ENCODE measurements at regions not wholly inside any gene's neighbourhood (a gene's known extent, or its start where the extent isn't known, plus 50 kb on each side); places are given as distances from the start of the nearest gene placed in this dataset.

- no peaks in the 10 kb centered on the region for H3K27me3 Mint-ChIP-seq (ENCODE audit: unreplicated experiment)
- TF ChIP-seq CTCF (IDR thresholded peaks at IDR 0.05; ENCODE audit: partially characterized antibody, unreplicated experiment), result no peak
- H3K4me1 Mint-ChIP-seq (ENCODE audit: low read depth, unreplicated experiment), result peaks cover 2% of the 10 kb centered on the region
- H3K36me3 Mint-ChIP-seq (ENCODE audit: unreplicated experiment), result peaks cover 4% of the 10 kb centered on the region
- H3K4me3 Mint-ChIP-seq (ENCODE audit: unreplicated experiment), result no peak overlapping the region
- H3K27ac Mint-ChIP-seq (ENCODE audit: unreplicated experiment), result no peak overlapping the region
- DNase-seq, result no peak
- H3K9me3 Mint-ChIP-seq (ENCODE audit: unreplicated experiment), result peaks cover 3% of the 10 kb centered on the region
These were observed 236.7 kb upstream of the ASIC2 start for GRCh38 chr17:33529816-33530215.

DNA sequence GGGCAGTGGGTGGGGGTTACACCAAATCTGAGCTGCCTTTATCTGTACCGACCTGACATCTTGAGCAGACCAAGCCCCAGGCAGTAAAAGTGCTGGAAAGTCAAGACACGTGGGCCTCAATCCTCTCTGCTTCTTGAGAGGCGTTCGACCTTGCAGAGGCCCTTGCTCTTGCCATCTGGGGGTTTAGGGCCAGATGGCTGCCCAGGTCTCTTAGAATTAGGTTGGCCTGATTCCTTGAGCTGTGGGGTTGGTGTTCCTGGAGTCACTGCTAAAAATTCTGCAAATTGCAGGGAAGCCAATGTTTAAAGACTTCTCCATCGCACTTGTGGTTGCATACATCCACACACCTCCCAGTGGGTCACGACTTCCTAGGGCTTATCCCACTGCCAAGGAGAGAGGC lies 238.2 kb upstream of the ASIC2 start:
- H3K27me3 Mint-ChIP-seq (ENCODE audit: unreplicated experiment), result no peaks in the 10 kb centered on the region

GRCh38 chr17:33534087-33534486 lies 241.0 kb upstream of the ASIC2 start:
- Mint-ChIP-seq H3K36me3 (ENCODE audit: unreplicated experiment) (peaks cover 7% of the 10 kb centered on the region), H3K27me3 (ENCODE audit: unreplicated experiment) (peaks cover 2% of the 10 kb centered on the region), H3K27ac (ENCODE audit: unreplicated experiment) (no peak overlapping the region), H3K4me3 (ENCODE audit: unreplicated experiment) (no peak overlapping the region), H3K9me3 (ENCODE audit: unreplicated experiment) (peaks cover 4% of the 10 kb centered on the region), H3K4me1 (ENCODE audit: low read depth, unreplicated experiment) (peaks cover 2% of the 10 kb centered on the region)
- TF ChIP-seq CTCF (IDR thresholded peaks at IDR 0.05; ENCODE audit: partially characterized antibody, unreplicated experiment), result no peak
- DNase-seq, result no peak

More for the DNA sequence above, 238.2 kb upstream of the ASIC2 start:
- peaks cover 2% of the 10 kb centered on the region for H3K4me1 Mint-ChIP-seq (ENCODE audit: low read depth, unreplicated experiment)
- H3K4me3 Mint-ChIP-seq (ENCODE audit: unreplicated experiment), result no peak overlapping the region
- H3K36me3 Mint-ChIP-seq (ENCODE audit: unreplicated experiment), result peaks cover 4% of the 10 kb centered on the region
- peaks cover 3% of the 10 kb centered on the region for H3K9me3 Mint-ChIP-seq (ENCODE audit: unreplicated experiment)
- H3K27ac Mint-ChIP-seq (ENCODE audit: unreplicated experiment), result no peak overlapping the region
- no peak for TF ChIP-seq CTCF (IDR thresholded peaks at IDR 0.05; ENCODE audit: partially characterized antibody, unreplicated experiment)
- DNase-seq, result no peak

GRCh38 chr17:33545124-33545523 lies 252.0 kb upstream of the ASIC2 start:
- Mint-ChIP-seq H3K27me3 (ENCODE audit: unreplicated experiment) (no peaks in the 10 kb centered on the region), H3K36me3 (ENCODE audit: unreplicated experiment) (no peaks in the 10 kb centered on the region), H3K4me3 (ENCODE audit: unreplicated experiment) (no peak overlapping the region), H3K9me3 (ENCODE audit: unreplicated experiment) (no peaks in the 10 kb centered on the region), H3K27ac (ENCODE audit: unreplicated experiment) (no peak overlapping the region), H3K4me1 (ENCODE audit: low read depth, unreplicated experiment) (peaks cover 4% of the 10 kb centered on the region)
- no peak for DNase-seq
- TF ChIP-seq CTCF (IDR thresholded peaks at IDR 0.05; ENCODE audit: partially characterized antibody, unreplicated experiment), result no peak

DNA sequence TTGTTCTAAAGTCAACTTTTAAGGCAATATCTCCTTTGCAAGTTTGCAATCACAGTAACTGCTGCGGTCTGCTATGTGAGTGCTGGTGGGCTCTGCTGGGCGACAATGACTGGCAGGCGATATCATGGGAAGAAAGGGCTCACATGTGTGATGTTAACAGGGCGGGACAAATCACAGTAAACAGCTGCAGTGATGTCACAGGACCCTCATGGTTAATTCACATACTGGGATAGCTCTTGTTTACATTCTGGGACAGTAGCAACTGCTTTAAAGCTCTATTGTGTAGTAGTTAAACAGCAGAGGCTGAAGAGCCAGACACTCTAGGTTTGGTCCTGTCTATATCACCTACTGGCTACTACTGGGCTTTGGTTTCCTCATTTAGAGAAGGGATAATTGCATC lies 257.2 kb upstream of the ASIC2 start:
- Mint-ChIP-seq H3K4me1 (ENCODE audit: low read depth, unreplicated experiment) (peaks cover 11% of the 10 kb centered on the region), H3K36me3 (ENCODE audit: unreplicated experiment) (no peaks in the 10 kb centered on the region), H3K27ac (ENCODE audit: unreplicated experiment) (no peak overlapping the region), H3K9me3 (ENCODE audit: unreplicated experiment) (no peaks in the 10 kb centered on the region), H3K27me3 (ENCODE audit: unreplicated experiment) (no peaks in the 10 kb centered on the region), H3K4me3 (ENCODE audit: unreplicated experiment) (no peak overlapping the region)
- TF ChIP-seq CTCF (IDR thresholded peaks at IDR 0.05; ENCODE audit: partially characterized antibody, unreplicated experiment), result no peak
- DNase-seq, result no peak

Data from glutamatergic neuron (in vitro differentiated cells).